Kidney (tissue), 13 donors: ENCODE measurements at regions not wholly inside any gene's neighbourhood (a gene's known extent, or its start where the extent isn't known, plus 50 kb on each side); places are given as distances from the start of the nearest gene placed in this dataset.

Experiments used
- DNase-seq, 5 donors: peaks; one replicate each; pipeline ENCODE4 v3.0.0-alpha.2; 2013 to 2020
- FAIRE-seq: peaks from 2 replicates; lab custom pipeline; 2012; peaks lifted over from hg19 to GRCh38; lab: Jason Lieb, UNC
- H3K27ac ChIP-seq, 2 donors: one replicate each; pipeline ENCODE4 v1.7.0; 2013; ENCODE audit warnings: low read depth in 2 of 2, low read length in 2 of 2, inconsistent platforms in 1 of 2
- H3K27me3 ChIP-seq: one replicate; pipeline ENCODE4 v1.7.1; 2013; ENCODE audit warnings: low read length, inconsistent platforms; ENCODE audit not compliant: control insufficient read depth, insufficient read depth
- H3K36me3 ChIP-seq, 3 donors: one replicate each; pipeline versions ENCODE4 v1.7.0 to v1.7.1; 2013; ENCODE audit warnings: low read length in 3 of 3, control low read depth in 1 of 3, inconsistent platforms in 1 of 3; ENCODE audit not compliant: insufficient read depth in 3 of 3, control insufficient read depth in 2 of 3
- H3K4me1 ChIP-seq, 3 donors: one replicate each; pipeline versions ENCODE4 v1.7.0 to v1.7.1; 2013; ENCODE audit warnings: low read length in 3 of 3, inconsistent platforms in 1 of 3, low read depth in 1 of 3; ENCODE audit not compliant: control insufficient read depth in 2 of 3, insufficient read depth in 2 of 3
- H3K4me3 ChIP-seq, 3 donors: one replicate each; pipeline versions ENCODE4 v1.7.0 to v1.8.1; 2013; ENCODE audit warnings: low read length in 3 of 3, control low read depth in 1 of 3, inconsistent platforms in 1 of 3
- H3K9ac ChIP-seq, 3 donors: one replicate each; pipeline versions ENCODE4 v1.7.0 to v1.7.1; 2013; ENCODE audit warnings: low read length in 3 of 3, control low read depth in 1 of 3, inconsistent platforms in 1 of 3
- H3K9me3 ChIP-seq, 3 donors: one replicate each; pipeline versions ENCODE4 v1.7.0 to v1.7.1; 2013; ENCODE audit warnings: low read length in 3 of 3, control low read depth in 1 of 3, inconsistent platforms in 1 of 3; ENCODE audit not compliant: control insufficient read depth in 2 of 3, insufficient read depth in 1 of 3
- CTCF ChIP-seq: IDR thresholded peaks from 3 replicates; pipeline ENCODE4 v1.5.1; 2012; ENCODE audit warnings: mild to moderate bottlenecking, moderate library complexity, borderline replicate concordance; ENCODE audit not compliant: insufficient read depth; ENCODE audit errors: extremely low read depth
- intact Hi-C: fragments of 100-400 bp; cut with DNase I; formaldehyde crosslinking; loops from one replicate; pipeline ENCODE4 v1.11.1; 2022
- donor health status: control.
- donor health status: control.
- donor health status: control.
- donor health status: control.
- donor health status: control.
- donor health status: DM: yes; HTN: yes; CAD: no.
- donor health status: Normal renal cell carcinoma (clear cell type).

GRCh38 chr3:16693820-16694219 is 88.6 kb upstream of the DAZL start:
- H3K36me3 ChIP-seq = no peaks in the 10 kb centered on the region
- H3K27ac ChIP-seq = no peak overlapping the region
- no peaks in the 10 kb centered on the region for H3K4me1 ChIP-seq
- intact Hi-C loops = no loop called here
- no peak for TF ChIP-seq CTCF
- H3K9ac ChIP-seq = no peak overlapping the region
- DNase-seq (no peak), FAIRE-seq (no peak)
- H3K9me3 ChIP-seq = no peaks in the 10 kb centered on the region
- H3K27me3 ChIP-seq = no peaks in the 10 kb centered on the region
- no peak overlapping the region for H3K4me3 ChIP-seq

GRCh38 chr3:16695710-16696109 is 90.5 kb upstream of the DAZL start:
- no peak for FAIRE-seq
- no peak for TF ChIP-seq CTCF
- Histone ChIP-seq H3K36me3 (no peaks in the 10 kb centered on the region), H3K27ac (no peak overlapping the region), H3K4me3 (no peak overlapping the region), H3K4me1 (no peaks in the 10 kb centered on the region), H3K27me3 (no peaks in the 10 kb centered on the region), H3K9ac (no peak overlapping the region), H3K9me3 (no peaks in the 10 kb centered on the region)
- DNase-seq = no peak
- intact Hi-C loops = no loop called here

DNA sequence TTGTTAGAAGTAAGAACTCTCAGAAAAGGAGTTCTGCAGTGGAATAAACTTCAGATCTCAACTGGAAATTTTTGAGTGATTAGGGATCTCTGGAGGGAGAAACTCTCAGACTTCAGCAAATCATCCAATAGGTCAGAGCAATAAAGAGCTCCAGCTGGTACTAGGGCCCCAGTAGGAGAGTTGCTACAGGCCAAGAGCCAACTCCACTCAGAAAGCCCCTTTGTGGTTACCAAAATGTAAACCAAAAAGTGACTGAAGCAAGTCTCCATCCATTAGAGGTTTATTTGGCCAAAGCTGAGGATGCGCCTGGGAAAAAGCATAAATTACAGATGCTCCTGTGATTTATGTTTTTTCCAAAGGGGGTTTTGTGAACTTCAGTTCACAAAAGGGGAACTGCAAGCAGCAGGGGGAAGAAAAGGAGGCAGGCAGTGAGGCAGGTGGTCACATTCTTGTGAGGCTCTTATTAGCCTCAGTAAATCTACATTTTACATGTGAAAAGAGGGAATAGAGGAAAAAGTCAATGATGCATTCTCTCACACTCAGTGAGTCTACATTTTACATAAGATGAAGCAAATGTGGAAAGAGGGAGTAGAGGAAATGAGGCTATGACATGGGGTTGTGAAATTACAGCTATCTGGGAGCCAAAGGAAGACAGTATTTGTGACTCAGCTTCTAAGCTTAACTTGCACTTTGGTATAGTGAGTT is 92.4 kb upstream of the DAZL start:
- DNase-seq (no peak), FAIRE-seq (no peak)
- no peak for TF ChIP-seq CTCF
- Histone ChIP-seq H3K4me1 (no peaks in the 10 kb centered on the region), H3K27ac (no peak overlapping the region), H3K9me3 (no peaks in the 10 kb centered on the region), H3K36me3 (no peaks in the 10 kb centered on the region), H3K9ac (no peak overlapping the region), H3K4me3 (no peak overlapping the region), H3K27me3 (no peaks in the 10 kb centered on the region)
- intact Hi-C loops = no loop called here

DNA sequence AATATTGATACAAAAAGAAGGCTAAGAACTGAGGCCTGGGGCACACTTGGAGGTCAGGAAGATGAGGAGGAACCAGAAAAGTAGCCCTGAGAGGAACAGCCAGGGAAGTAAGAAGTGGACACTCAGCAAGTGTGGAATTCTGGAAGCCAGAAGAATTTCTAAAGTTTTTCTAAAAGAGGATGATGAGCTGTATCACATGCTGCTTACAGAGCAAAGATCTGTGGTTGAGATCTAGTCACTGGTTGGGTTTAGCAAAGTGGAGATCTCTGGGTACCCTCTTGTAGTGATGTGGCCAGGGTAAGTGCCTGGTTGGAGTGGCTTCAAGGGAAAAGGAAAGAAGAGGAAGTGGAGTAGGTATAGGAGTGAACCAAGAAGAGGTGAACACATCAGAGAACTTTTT is 95.4 kb upstream of the DAZL start:
- Histone ChIP-seq H3K27me3 (no peaks in the 10 kb centered on the region), H3K4me1 (no peaks in the 10 kb centered on the region), H3K36me3 (no peaks in the 10 kb centered on the region), H3K4me3 (no peak overlapping the region), H3K9ac (no peak overlapping the region), H3K27ac (no peak overlapping the region), H3K9me3 (no peaks in the 10 kb centered on the region)
- FAIRE-seq (no peak), DNase-seq (no peak)
- intact Hi-C loops = no loop called here
- no peak for TF ChIP-seq CTCF
